ENCODE measurements at regions not wholly inside any gene's neighbourhood (a gene's known extent, or its start where the extent isn't known, plus 50 kb on each side); places are given as distances from the start of the nearest gene placed in this dataset.

- DNase-seq = no peak
Measured at GRCh38 chr17:34161690-34162089, 93.4 kb upstream of the CCL2 start.

- no peak for DNase-seq
Measured at GRCh38 chr17:34163123-34163522, 92.0 kb upstream of the CCL2 start.

DNA sequence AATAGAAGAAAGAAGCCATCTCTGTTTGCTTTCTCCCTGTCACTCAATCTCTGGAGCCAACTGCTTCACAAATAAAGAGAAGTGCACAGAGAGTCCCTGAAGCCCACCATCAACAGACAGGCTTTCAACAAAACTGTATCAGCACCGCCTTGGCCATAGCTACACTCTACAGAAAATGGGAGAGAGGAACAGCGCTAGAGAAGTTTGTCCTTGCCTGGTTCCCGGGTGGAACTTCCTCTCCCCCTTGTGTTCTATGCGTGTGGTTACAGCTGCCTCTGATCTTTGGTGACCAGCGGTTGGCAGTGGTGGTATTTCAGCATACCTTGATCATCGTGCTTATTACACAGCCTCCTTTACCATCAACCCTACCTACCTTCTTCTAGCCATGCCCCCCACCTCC lies 91.4 kb upstream of the CCL2 start:
- no peak for DNase-seq

GRCh38 chr17:34164837-34165236 lies 90.2 kb upstream of the CCL2 start:
- no peak for DNase-seq

DNA sequence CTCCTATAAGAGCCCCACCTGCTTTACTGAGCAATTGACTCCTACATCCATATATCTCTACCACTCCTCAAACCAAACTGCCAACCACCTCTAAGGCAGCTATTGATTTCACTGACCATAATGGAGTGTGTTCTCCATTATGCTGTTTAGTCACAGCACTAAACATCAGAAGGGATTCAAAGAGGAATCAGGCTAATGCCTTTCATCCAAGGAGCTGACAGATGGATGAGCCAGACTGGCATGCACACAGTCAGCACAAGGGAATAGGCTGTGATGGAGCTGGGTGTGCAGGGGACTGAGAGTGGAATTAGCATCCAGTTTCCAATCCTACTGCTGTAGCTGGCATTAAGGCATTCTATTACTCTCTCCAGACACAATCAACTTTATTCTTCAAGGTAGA lies 88.7 kb upstream of the CCL2 start:
- no peak for DNase-seq

DNA sequence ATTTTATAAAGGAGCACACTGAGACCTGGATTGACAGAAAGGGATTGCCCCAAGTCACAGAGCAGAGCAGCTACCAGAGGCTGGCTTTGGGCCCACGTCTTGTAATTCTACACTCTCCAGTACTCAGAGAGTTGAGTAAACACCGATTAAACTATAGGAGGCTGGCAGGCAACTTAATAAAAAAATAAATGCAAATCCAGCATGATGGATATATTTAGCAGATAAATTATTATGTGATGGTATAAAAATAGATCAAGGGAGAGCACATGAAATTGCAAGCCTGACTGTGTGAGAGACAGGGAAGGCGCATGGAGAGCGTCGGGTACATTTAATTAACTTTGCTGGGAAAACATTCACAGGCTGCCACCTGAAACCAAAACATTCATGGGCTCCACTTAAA lies 87.7 kb upstream of the CCL2 start:
- no peak for DNase-seq

DNA sequence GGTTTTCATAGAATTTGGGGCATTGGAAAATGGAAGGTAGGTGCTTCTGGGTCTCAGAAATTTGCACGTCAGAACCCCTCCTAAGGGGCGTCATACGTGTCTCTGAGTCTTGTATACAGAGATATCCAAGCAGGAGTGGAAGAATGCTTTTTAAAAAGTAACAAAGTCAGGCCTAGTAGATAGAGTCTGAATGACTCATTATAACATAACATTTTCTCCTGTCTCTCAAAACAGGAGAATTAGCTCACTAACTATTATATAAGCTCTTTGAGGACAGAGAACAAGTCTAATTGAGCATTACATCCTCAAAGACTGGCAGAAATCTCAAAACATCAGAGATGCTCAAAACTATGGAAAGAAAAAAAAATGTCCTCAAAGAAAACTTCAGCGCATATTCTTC lies 86.1 kb upstream of the CCL2 start:
- no peak for DNase-seq

DNA sequence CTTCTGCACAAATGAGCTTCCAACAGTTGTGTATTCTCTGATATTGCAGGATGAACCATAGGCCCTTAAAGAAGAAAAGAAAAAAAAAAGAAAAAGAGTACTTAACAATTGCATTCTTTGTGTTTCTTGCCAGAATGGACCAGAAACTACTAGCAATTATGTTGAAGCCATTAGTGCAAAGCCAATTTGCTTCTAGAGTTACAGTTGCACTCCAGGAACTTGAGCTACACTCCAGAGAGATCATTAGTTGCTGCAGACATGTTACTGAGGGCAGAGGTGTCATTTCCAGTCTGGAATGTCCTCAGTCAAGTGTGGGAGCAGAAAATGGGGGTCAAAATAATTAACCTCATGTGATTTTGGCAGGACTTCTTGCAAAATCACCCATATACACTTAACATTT lies 85.6 kb upstream of the CCL2 start:
- no peak for DNase-seq

DNA sequence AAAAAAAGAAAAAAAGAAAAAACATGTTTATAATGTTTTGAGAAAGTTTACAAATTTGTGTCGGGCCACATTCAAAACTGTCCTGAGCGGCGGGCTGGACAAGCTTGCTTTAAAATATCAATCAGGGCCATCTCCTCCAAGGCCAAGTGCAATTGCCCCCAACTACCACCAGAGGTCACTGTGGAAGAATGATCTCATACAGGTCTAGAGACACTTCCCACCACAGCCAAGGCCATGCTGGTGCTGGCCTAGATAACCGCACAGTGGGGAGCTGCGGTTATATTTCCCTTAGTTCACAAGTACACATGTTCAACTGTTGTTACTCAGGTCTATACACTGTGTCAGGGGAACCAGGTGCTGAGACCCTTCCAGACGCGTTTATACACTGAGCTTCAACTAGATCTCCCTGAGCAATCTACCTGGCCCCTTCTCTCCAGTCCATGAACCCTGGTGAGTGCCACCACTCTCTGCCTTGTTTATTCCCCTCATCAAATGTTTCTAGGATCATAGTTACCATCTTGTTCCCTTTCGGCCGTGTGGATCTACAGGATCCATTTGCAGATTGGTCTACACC lies 83.8 kb upstream of the CCL2 start:
- peak; percentile 44 for DNase-seq

DNA sequence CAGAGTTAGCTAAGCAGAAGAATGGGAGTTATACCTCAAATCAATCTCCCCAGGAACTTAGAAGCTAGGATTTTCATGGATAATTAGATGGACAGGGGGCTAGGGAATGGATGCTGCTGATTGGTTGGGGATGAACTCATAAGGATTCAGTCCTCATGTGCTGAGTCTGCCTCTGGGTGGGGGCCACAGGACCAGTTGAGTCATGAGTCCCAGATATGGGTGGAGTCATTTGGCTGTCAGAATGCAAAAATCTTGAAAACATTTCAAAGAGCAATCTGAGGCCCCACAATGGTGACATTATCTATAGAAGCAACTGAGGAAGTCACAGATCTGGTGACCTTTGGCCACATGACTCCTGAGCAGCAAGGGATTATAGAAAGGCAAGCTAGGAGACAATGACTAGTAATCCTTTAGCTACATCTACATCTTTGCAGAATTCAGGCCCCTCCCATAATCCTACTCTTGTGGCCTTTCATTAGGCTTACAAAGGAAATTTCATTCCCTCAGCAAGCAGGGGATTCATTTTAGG lies 82.6 kb upstream of the CCL2 start:
- no peak for DNase-seq

DNA sequence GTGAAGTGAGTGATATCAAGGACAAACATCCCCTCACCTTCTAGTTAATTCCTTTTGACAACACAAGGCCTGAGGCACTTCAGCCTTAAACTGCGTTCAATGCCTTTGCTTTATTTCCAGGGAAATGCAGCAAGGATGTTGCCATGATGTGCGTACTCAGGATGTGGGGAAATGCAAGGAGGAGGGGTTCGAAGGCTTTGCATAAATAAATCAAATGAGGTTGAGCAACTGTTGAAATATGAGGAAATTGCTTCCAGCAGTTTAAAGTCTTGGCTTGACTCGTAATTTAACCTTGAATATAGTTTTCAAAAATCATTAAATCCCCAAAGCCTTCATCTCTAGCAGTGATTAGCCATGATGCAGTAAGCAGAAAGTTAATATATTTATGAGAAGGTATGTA lies 81.8 kb upstream of the CCL2 start:
- DNase-seq = peak; percentile 75

DNA sequence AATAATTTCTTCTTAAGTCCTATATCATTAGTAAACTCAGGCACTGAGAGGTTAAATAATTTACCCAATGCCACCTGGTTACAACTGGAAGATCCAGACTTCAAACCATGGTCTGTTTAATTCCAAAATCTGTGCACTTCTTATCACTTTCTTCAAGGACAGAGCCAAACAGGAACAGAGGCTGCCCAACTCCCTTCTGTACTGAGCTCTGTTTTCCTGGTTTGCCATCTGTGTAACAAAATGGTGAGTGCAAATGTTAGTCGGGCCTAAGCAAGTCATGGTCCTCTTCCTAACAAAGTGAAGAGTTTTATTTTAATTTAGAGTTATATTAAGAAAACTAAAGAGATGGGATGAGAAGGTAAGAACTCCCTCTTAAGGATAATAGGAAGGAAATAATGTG lies 80.6 kb upstream of the CCL2 start:
- DNase-seq = no peak

DNA sequence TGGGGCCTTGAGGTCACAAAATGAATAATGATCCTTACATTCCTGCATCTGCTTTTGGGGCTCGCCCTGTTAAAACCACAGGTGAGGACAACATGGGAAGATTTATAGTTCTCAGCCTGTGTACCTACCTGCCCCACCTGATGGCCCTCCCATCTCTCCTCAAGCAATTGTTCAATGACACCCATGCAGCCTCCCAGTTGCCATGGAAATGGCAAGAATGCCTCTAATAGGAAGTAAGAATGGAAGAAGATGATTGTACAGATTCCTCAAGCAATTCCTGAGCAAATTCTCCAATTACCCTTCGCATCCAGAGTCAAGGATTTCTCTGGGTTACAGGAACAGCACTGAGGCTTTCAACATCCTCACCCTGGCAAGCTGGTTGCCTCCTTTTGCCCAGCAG lies 78.6 kb upstream of the CCL2 start:
- DNase-seq = no peak

DNA sequence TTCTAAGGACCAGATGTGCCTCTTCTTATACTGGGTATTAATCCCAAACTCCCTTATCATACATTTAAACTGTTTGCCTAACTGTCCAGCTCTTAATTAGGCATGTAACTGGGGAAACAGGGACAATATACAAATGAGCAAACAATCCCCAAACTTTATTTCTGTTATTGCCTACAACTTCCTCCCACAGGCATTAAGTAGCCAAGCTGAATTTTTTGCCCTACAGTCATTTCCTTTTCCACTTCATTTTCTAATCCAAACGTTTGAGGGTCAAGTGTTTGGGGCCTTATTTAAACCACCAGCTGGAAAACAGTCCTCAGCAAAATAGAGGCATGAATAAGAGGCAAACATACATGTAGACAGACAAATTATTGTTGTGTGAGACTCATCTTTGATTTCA lies 77.4 kb upstream of the CCL2 start:
- peak; percentile 67 for DNase-seq

DNA sequence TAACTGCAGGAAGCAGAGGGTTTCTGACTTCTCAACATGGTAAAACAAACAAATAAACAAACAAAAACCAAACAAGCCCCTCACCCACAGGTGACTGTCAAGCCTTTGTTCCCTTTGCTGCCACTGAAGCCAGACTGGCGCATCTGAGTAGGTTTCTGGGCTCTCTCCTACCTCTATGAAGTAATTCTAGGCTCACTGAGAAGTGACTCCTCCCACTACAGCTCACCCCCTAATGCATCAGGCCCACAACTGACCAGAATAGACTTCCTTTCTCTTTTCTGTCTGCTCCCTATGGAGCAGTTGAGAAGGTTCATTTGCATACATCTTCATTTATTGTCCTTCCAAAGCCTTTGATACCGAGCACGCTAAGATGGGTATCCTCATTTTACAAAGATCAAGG lies 77.0 kb upstream of the CCL2 start:
- DNase-seq = no peak

DNA sequence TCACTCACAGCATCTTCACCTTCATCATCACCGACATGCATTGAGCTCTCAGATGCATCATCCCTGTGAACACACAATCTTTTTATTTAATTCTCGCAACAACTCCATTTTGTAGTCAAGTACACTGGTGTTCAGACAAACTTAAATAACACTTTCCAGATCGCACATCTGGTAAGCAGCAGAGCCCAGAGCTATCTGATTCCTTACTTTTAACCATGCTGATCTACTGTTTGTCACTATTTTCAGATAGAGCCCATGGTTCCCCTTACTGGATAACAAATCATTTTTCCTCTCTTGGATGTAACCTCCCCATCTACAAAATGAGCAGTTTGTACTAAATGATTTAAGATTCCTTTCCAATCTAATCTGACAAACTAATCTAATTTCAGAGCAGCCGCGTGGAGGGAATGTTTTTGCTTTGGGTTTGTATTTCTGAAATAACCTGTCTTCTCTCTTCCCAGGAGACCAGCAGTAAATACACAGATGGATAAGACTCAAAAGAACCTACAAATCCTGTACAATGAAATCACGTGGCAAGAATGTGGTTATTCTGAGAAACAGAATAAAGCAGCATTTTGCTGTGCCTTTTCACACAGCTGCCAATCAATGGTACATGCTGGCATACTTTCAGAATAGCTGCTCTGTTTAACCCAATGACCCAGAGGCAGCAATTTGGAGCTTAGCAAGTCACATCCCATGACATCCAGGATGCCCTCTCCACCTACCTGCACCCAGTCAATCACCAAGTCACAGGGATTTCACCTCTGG lies 72.9 kb upstream of the CCL2 start:
- DNase-seq = no peak

DNA sequence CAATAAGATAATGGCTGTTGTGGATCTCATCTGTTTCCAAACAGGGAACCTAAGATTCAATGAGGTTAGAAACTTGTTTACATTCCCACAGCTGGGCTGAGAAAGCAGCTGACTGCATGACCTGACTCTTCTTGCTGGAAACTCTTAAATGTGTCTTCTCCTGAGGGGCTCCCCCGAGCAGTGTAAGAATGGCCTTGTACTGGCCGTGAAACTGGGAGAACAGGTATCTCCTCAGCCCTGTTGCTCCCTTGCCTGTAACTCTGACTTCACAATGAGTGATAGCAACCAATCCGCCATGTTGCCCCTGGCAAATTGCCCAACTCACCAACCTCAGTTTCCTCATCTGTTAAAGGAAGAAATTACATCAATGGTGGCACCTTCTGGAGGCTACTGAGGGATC lies 59.1 kb upstream of the CCL2 start:
- no peak for DNase-seq

- no peak for DNase-seq
Measured at GRCh38 chr17:34198519-34198918, 56.6 kb upstream of the CCL2 start.

GRCh38 chr17:34199454-34199853 lies 55.6 kb upstream of the CCL2 start:
- DNase-seq = no peak

DNA sequence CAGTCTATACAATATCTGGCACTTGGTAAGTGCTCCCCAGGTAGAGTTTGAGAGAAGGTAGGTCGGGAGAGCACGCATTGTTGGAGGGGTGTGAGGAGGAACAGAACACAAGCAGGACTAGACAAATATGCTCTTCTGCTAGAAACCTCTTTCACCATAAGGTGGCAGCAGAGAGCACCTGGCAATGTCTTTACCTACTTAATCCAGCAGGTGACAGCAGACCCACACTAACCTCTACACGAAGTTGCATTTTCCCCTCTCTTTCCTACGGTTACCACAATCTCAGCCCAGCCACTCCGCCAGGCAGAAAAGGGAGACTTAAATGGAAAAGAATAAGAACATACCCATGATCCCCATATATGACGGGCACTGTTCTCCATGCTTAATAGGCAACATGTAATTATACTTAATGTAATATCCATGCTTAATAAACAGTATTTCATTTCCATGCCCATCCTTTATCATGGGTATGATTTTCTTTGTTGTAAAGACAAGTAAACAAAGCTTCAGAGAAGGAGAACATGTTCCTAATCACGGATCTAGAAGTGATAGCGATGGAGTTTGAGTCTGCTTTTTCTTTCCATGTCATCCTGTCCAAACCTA lies 55.1 kb upstream of the CCL2 start:
- peak; percentile 77 for DNase-seq

DNA sequence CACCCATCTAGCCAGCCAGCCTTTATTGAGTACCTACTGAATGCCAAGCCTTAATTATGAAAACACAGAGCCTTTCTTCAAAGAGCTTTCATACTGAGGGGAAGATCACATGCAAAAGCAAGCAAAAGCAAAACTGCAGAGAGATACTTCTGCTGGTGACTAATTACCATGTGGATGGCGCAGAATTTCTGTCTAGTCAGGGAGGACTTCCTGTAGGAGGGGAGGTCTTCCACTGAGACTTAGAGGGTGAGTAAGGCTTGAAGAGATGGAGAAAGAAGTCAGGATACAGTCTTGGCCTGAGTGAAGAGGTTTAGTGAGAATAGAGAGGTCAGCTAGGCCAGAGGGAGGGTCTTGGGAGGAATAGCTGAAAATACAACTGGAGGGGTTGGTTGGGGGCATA lies 53.9 kb upstream of the CCL2 start:
- DNase-seq = no peak

GRCh38 chr17:34201767-34202166 lies 53.3 kb upstream of the CCL2 start:
- no peak for DNase-seq

GRCh38 chr17:34203018-34203638 lies 52.0 kb upstream of the CCL2 start:
- no peak for DNase-seq

GRCh38 chr17:34204402-34204801 lies 50.7 kb upstream of the CCL2 start:
- DNase-seq = no peak
